ENCODE measurements at regions not wholly inside any gene's neighbourhood (a gene's known extent, or its start where the extent isn't known, plus 50 kb on each side); places are given as distances from the start of the nearest gene placed in this dataset.

- TF ChIP-seq TOX (CRISPR knock-in tag; IDR thresholded peaks at IDR 0.05; ENCODE audit: borderline replicate concordance), result no peak
- ATAC-seq, result no peak
These were observed 106.3 kb upstream of the RIPOR2 start for GRCh38 chr6:25042036-25042521.

GRCh38 chr6:25042536-25042935 is 106.8 kb upstream of the RIPOR2 start:
- ATAC-seq, result no peak
- no peak for TF ChIP-seq ZFP30 (CRISPR knock-in tag; IDR thresholded peaks at IDR 0.05)
- TF ChIP-seq ESRRG (CRISPR knock-in tag; IDR thresholded peaks at IDR 0.05), result no peak
- no peak for TF ChIP-seq ZNF8 (CRISPR knock-in tag; IDR thresholded peaks at IDR 0.05)
- no peak for TF ChIP-seq CREB5 (CRISPR knock-in tag; IDR thresholded peaks at IDR 0.05; ENCODE audit: low read depth)
- no peak for TF ChIP-seq TCF4 (CRISPR knock-in tag; IDR thresholded peaks at IDR 0.05; ENCODE audit: borderline replicate concordance)
- no peak for TF ChIP-seq CSDC2 (CRISPR knock-in tag; IDR thresholded peaks at IDR 0.05)
- no peak for TF ChIP-seq ARNTL (CRISPR knock-in tag; IDR thresholded peaks at IDR 0.05; ENCODE audit: borderline replicate concordance, low read depth)
- no peak for TF ChIP-seq TSHZ2 (CRISPR knock-in tag; IDR thresholded peaks at IDR 0.05)
- TF ChIP-seq BACH2 (CRISPR knock-in tag; IDR thresholded peaks at IDR 0.05; ENCODE audit: borderline replicate concordance), result no peak
- no peak for TF ChIP-seq ZNF565 (CRISPR knock-in tag; conservative IDR thresholded peaks at IDR 0.05; ENCODE audit: low read depth)
- no peak for TF ChIP-seq PPARA (CRISPR knock-in tag; IDR thresholded peaks at IDR 0.05; ENCODE audit: borderline replicate concordance)
- TF ChIP-seq OSR1 (CRISPR knock-in tag; IDR thresholded peaks at IDR 0.05), result no peak
- TF ChIP-seq SNAI2 (CRISPR knock-in tag; IDR thresholded peaks at IDR 0.05), result no peak
- no peak for TF ChIP-seq GLIS3 (CRISPR knock-in tag; IDR thresholded peaks at IDR 0.05)
- no peak for TF ChIP-seq ISL1 (CRISPR knock-in tag; IDR thresholded peaks at IDR 0.05)
- no peak for TF ChIP-seq TOX (CRISPR knock-in tag; IDR thresholded peaks at IDR 0.05; ENCODE audit: borderline replicate concordance)
- no peak for TF ChIP-seq CSRNP3 (CRISPR knock-in tag; IDR thresholded peaks at IDR 0.05)
- TF ChIP-seq ZC3H10 (CRISPR knock-in tag; IDR thresholded peaks at IDR 0.05), result no peak
- TF ChIP-seq PATZ1 (CRISPR knock-in tag; IDR thresholded peaks at IDR 0.05; ENCODE audit: borderline replicate concordance), result no peak

- no peak for ATAC-seq
- TF ChIP-seq OSR1 (CRISPR knock-in tag; IDR thresholded peaks at IDR 0.05) (no peak), CREB5 (CRISPR knock-in tag; IDR thresholded peaks at IDR 0.05; ENCODE audit: low read depth) (no peak), CSRNP3 (CRISPR knock-in tag; IDR thresholded peaks at IDR 0.05) (no peak), ZNF8 (CRISPR knock-in tag; IDR thresholded peaks at IDR 0.05) (no peak), ESRRG (CRISPR knock-in tag; IDR thresholded peaks at IDR 0.05) (no peak), ARNTL (CRISPR knock-in tag; IDR thresholded peaks at IDR 0.05; ENCODE audit: borderline replicate concordance, low read depth) (no peak), BACH2 (CRISPR knock-in tag; IDR thresholded peaks at IDR 0.05; ENCODE audit: borderline replicate concordance) (no peak), ISL1 (CRISPR knock-in tag; IDR thresholded peaks at IDR 0.05) (no peak), TSHZ2 (CRISPR knock-in tag; IDR thresholded peaks at IDR 0.05) (no peak), ZNF70 (CRISPR knock-in tag; IDR thresholded peaks at IDR 0.05) (no peak), POU6F1 (CRISPR knock-in tag; IDR thresholded peaks at IDR 0.05; ENCODE audit: borderline replicate concordance, low read depth) (no peak), PPARA (CRISPR knock-in tag; IDR thresholded peaks at IDR 0.05; ENCODE audit: borderline replicate concordance) (no peak)
These were observed 107.4 kb upstream of the RIPOR2 start for GRCh38 chr6:25042984-25043725.

All from SK-N-SH treated with all-trans-retinoic acid at 6 μM for 48 hours (cell line).